SK-N-SH treated with all-trans-retinoic acid at 6 μM for 48 hours (cell line): ENCODE measurements at regions not wholly inside any gene's neighbourhood (a gene's known extent, or its start where the extent isn't known, plus 50 kb on each side); places are given as distances from the start of the nearest gene placed in this dataset.

ENCODE experiments used
- ATAC-seq: fragments of 200-7000 bp; cut with Tn5 transposase; 3 replicates; pipeline ENCODE4 v1.9.1; 2020; ENCODE audit warnings: mild to moderate bottlenecking, moderate library complexity
- ARNTL ChIP-seq: fragments of 450-650 bp; formaldehyde crosslinking; IDR thresholded peaks from 2 replicates; pipeline ENCODE4 v1.5.0; 2020; ENCODE audit warnings: low read depth, mild to moderate bottlenecking, moderate library complexity, borderline replicate concordance
- CREB5 ChIP-seq: fragments of 250-450 bp; sonication (Bioruptor Pico); IDR thresholded peaks from 2 replicates; pipeline ENCODE4 v1.5.1; 2020; ENCODE audit warnings: low read depth, mild to moderate bottlenecking, moderate library complexity
- CSDC2 ChIP-seq: fragments of 250-450 bp; sonication (Bioruptor Pico); IDR thresholded peaks from 2 replicates; pipeline ENCODE4 v1.5.0; 2020; ENCODE audit warnings: mild to moderate bottlenecking, moderate library complexity
- CSRNP3 ChIP-seq: fragments of 250-450 bp; sonication (Bioruptor Pico); IDR thresholded peaks from 2 replicates; pipeline ENCODE4 v1.5.1; 2021; ENCODE audit warnings: mild to moderate bottlenecking, moderate library complexity
- ESRRG ChIP-seq: fragments of 250-450 bp; sonication (Bioruptor Pico); IDR thresholded peaks from 2 replicates; pipeline ENCODE4 v1.6.1; 2021; ENCODE audit warnings: mild to moderate bottlenecking
- GLIS3 ChIP-seq: fragments of 250-450 bp; sonication (Bioruptor Pico); IDR thresholded peaks from 2 replicates; pipeline ENCODE4 v1.5.0; 2020; ENCODE audit warnings: mild to moderate bottlenecking, moderate library complexity
- ISL1 ChIP-seq: fragments of 250-450 bp; sonication (Bioruptor Pico); IDR thresholded peaks from 2 replicates; pipeline ENCODE4 v2.1.2; 2022; ENCODE audit warnings: mild to moderate bottlenecking, moderate library complexity
- OSR1 ChIP-seq: fragments of 250-450 bp; sonication (Bioruptor Pico); IDR thresholded peaks from 2 replicates; pipeline ENCODE4 v1.8.0; 2022; ENCODE audit warnings: moderate library complexity, mild to moderate bottlenecking, inconsistent platforms
- PATZ1 ChIP-seq: fragments of 250-450 bp; sonication (Bioruptor Pico); IDR thresholded peaks from 2 replicates; pipeline ENCODE4 v1.8.0; 2020; ENCODE audit warnings: mild to moderate bottlenecking, moderate library complexity, borderline replicate concordance
- POU6F1 ChIP-seq: fragments of 250-450 bp; sonication (Bioruptor Pico); IDR thresholded peaks from 2 replicates; pipeline ENCODE4 v1.8.0; 2021; ENCODE audit warnings: low read depth, mild to moderate bottlenecking, moderate library complexity, borderline replicate concordance
- RARB ChIP-seq: fragments of 250-450 bp; sonication (Bioruptor Pico); IDR thresholded peaks from 2 replicates; pipeline ENCODE4 v1.8.0; 2021; ENCODE audit warnings: mild to moderate bottlenecking, moderate library complexity
- SNAI2 ChIP-seq: fragments of 250-450 bp; sonication (Bioruptor Pico); IDR thresholded peaks from 2 replicates; pipeline ENCODE4 v1.5.0; 2020; ENCODE audit warnings: mild to moderate bottlenecking, moderate library complexity
- TCF4 ChIP-seq: fragments of 250-450 bp; sonication (Bioruptor Pico); IDR thresholded peaks from 2 replicates; pipeline ENCODE4 v1.8.0; 2021; ENCODE audit warnings: mild to moderate bottlenecking, moderate library complexity, borderline replicate concordance
- TOX ChIP-seq: fragments of 250-450 bp; sonication (Bioruptor Pico); IDR thresholded peaks from 2 replicates; pipeline ENCODE4 v1.8.0; 2021; ENCODE audit warnings: mild to moderate bottlenecking, moderate library complexity, borderline replicate concordance
- ZC3H10 ChIP-seq: fragments of 250-450 bp; sonication (Bioruptor Pico); IDR thresholded peaks from 2 replicates; pipeline ENCODE4 v1.5.1; 2021; ENCODE audit warnings: mild to moderate bottlenecking, moderate library complexity
- ZFP3 ChIP-seq: fragments of 250-450 bp; sonication (Bioruptor Pico); IDR thresholded peaks from 2 replicates; pipeline ENCODE4 v1.5.0; 2020; ENCODE audit warnings: mild to moderate bottlenecking, moderate library complexity
- ZFP30 ChIP-seq: fragments of 450-650 bp; formaldehyde crosslinking; IDR thresholded peaks from 2 replicates; pipeline ENCODE4 v1.5.0; 2022; ENCODE audit warnings: mild to moderate bottlenecking, moderate library complexity
- ZNF565 ChIP-seq: fragments of 450-650 bp; formaldehyde crosslinking; conservative IDR thresholded peaks from 2 replicates; pipeline ENCODE4 v1.5.0; 2020; ENCODE audit warnings: low read depth, mild to moderate bottlenecking, moderate library complexity
- ZNF70 ChIP-seq: fragments of 450-650 bp; formaldehyde crosslinking; IDR thresholded peaks from 2 replicates; pipeline ENCODE4 v1.5.0; 2020; ENCODE audit warnings: mild to moderate bottlenecking, moderate library complexity

GRCh38 chr2:216959433-216959832, 99.6 kb upstream of the TNP1 start:
- no peak for ATAC-seq
- TF ChIP-seq RARB (CRISPR knock-in tag) (no peak), ZNF70 (CRISPR knock-in tag) (no peak), ZFP3 (CRISPR knock-in tag) (no peak), GLIS3 (no peak), ISL1 (no peak), CSDC2 (CRISPR knock-in tag) (no peak), TCF4 (CRISPR knock-in tag) (no peak), ESRRG (CRISPR knock-in tag) (no peak), POU6F1 (CRISPR knock-in tag) (no peak), CSRNP3 (CRISPR knock-in tag) (no peak), ZFP30 (CRISPR knock-in tag) (no peak), ZNF565 (CRISPR knock-in tag) (no peak), PATZ1 (CRISPR knock-in tag) (no peak), OSR1 (no peak), SNAI2 (CRISPR knock-in tag) (no peak), ZC3H10 (no peak)

- ATAC-seq, result no peak
These were observed 97.1 kb upstream of the TNP1 start for GRCh38 chr2:216956820-216957493.

More at GRCh38 chr2:216956820-216957493, 97.1 kb upstream of the TNP1 start:
- TF ChIP-seq POU6F1 (CRISPR knock-in tag) (no peak), CREB5 (CRISPR knock-in tag) (no peak), TCF4 (CRISPR knock-in tag) (no peak), TOX (CRISPR knock-in tag) (no peak), CSRNP3 (CRISPR knock-in tag) (no peak), SNAI2 (CRISPR knock-in tag) (no peak), PATZ1 (CRISPR knock-in tag) (no peak), OSR1 (no peak), ARNTL (CRISPR knock-in tag) (no peak)
